ENCODE measurements at regions not wholly inside any gene's neighbourhood (a gene's known extent, or its start where the extent isn't known, plus 50 kb on each side); places are given as distances from the start of the nearest gene placed in this dataset.

- Histone ChIP-seq H3K36me3 (ENCODE audit: control insufficient read depth, insufficient read depth, low read length) (no peaks in the 10 kb centered on the region), H3K4me1 (ENCODE audit: control insufficient read depth, insufficient read depth, low read length) (no peaks in the 10 kb centered on the region), H3K27me3 (ENCODE audit: control insufficient read depth, insufficient read depth, low read length) (no peaks in the 10 kb centered on the region), H3K9me3 (ENCODE audit: control insufficient read depth, insufficient read depth, low read depth, low read length) (no peaks in the 10 kb centered on the region), H3K4me3 (ENCODE audit: low read depth in 2 of 2, low read length in 2 of 2) (no peak overlapping the region), H3K27ac (ENCODE audit: low read length) (no peak overlapping the region)
- TF ChIP-seq POLR2AphosphoS5 (IDR thresholded peaks at IDR 0.05; ENCODE audit: low read depth, low read length) (no peak), CTCF (IDR thresholded peaks at IDR 0.05) (peak; percentile 35; the same call in 1 of the 2 replicates)
- POLR2A ChIA-PET = no interaction called here
- CTCF ChIA-PET = no interaction called here
- in situ Hi-C loops (cut with HindIII; ENCODE audit: low pct_unique_long_range_greater_than_20kb, low sequenced_read_pairs) = no loop called here
- DNase-seq (ENCODE audit: low read depth, low spot score) (no peak), ATAC-seq (peak; percentile 77)
- BruUV-seq (replicated peaks) = no TSS peak
- intact Hi-C loops (cut with micrococcal nuclease; ENCODE audit: unreplicated experiment) = loop anchor here (2.0 kb wide), 1 partner anchor 389 kb away; no protein-coding TSS in a partner anchor
These were observed 413.6 kb downstream of the PTH2R start for GRCh38 chr2:208820014-208820688.

GRCh38 chr2:208827109-208827508 lies 420.5 kb downstream of the PTH2R start:
- POLR2A ChIA-PET = no interaction called here
- H3K4me1 ChIP-seq (ENCODE audit: control insufficient read depth, insufficient read depth, low read length) = no peaks in the 10 kb centered on the region
- H3K27ac ChIP-seq (ENCODE audit: low read length) = no peak overlapping the region
- H3K36me3 ChIP-seq (ENCODE audit: control insufficient read depth, insufficient read depth, low read length) = no peaks in the 10 kb centered on the region
- no peak for TF ChIP-seq POLR2AphosphoS5 (IDR thresholded peaks at IDR 0.05; ENCODE audit: low read depth, low read length)
- TF ChIP-seq REST (IDR thresholded peaks at IDR 0.05; ENCODE audit: insufficient read depth in 1 of 2, low read depth in 2 of 2, low read length in 1 of 2) = no peak
- TF ChIP-seq CTCF (IDR thresholded peaks at IDR 0.05) = no peak
- no peak for TF ChIP-seq SIN3A (IDR thresholded peaks at IDR 0.05; ENCODE audit: borderline replicate concordance, insufficient read depth, low read depth, low read length)
- no peak for TF ChIP-seq TCF7L2 (IDR thresholded peaks at IDR 0.05; ENCODE audit: low read depth, low read length)
- ATAC-seq = no peak
- no peaks in the 10 kb centered on the region for H3K27me3 ChIP-seq (ENCODE audit: control insufficient read depth, insufficient read depth, low read length)
- CTCF ChIA-PET = no interaction called here
- intact Hi-C loops (cut with micrococcal nuclease; ENCODE audit: unreplicated experiment) = no loop called here
- DNase-seq (ENCODE audit: low read depth, low spot score) = no peak
- H3K4me3 ChIP-seq (ENCODE audit: low read depth in 2 of 2, low read length in 2 of 2) = no peak overlapping the region
- no peaks in the 10 kb centered on the region for H3K9me3 ChIP-seq (ENCODE audit: control insufficient read depth, insufficient read depth, low read depth, low read length)
- in situ Hi-C loops (cut with HindIII; ENCODE audit: low pct_unique_long_range_greater_than_20kb, low sequenced_read_pairs) = no loop called here
- no TSS peak for BruUV-seq (replicated peaks)
